SK-N-SH (cell line): ENCODE measurements at regions not wholly inside any gene's neighbourhood (a gene's known extent, or its start where the extent isn't known, plus 50 kb on each side); places are given as distances from the start of the nearest gene placed in this dataset.
"Not testable (repeated sequence)": the region's sequence is repeated elsewhere in the genome, so short reads cannot be mapped to it uniquely, and the experiment has no call there.

Experiments used
- CTCF ChIA-PET: fragments of 300-600, 350-600 bp; formaldehyde crosslinking; extraction: SDS; loops from one replicate; lab custom pipeline; 2021; lab: Yijun Ruan, JAX
- POLR2A ChIA-PET: fragments of 350-600 bp; sonication (Branson Sonifier 250); formaldehyde crosslinking; extraction: SDS; loops from one replicate; lab custom pipeline; 2020; ENCODE audit warnings: antibody characterized with exemption, inconsistent platforms; lab: Yijun Ruan, JAX
- DNase-seq: peaks from one replicate; pipeline ENCODE4 v3.0.0; 2012
- H2AFZ ChIP-seq: fragments of 200-600 bp; sonication (generic); 2 replicates; pipeline ENCODE4 v1.8.1; 2016; ENCODE audit warnings: antibody characterized with exemption, mild to moderate bottlenecking, low read depth
- H3F3A ChIP-seq: fragments of 200-600 bp; sonication (generic); replicated peaks from 2 replicates; pipeline ENCODE3; 2016; ENCODE audit warnings: antibody characterized with exemption, mild to moderate bottlenecking; ENCODE audit not compliant: insufficient read depth
- H3K27ac ChIP-seq, 2 experiments: fragments of 200-500 bp in 1 of 2; fragments of 200-600 bp in 1 of 2; sonication (Bioruptor generic) in 1 of 2; sonication (generic), shearing (Covaris generic) in 1 of 2; 2 replicates each; pipeline versions ENCODE4 v1.5.1 to v1.6.1; 2014 to 2016; ENCODE audit warnings: low read depth in 2 of 2, inconsistent platforms in 1 of 2, low read length in 1 of 2, mild to moderate bottlenecking in 1 of 2, mixed read lengths in 1 of 2
- H3K27me3 ChIP-seq: fragments of 200-600 bp; sonication (generic), shearing (Covaris generic); 2 replicates; pipeline ENCODE4 v1.6.1; 2016; ENCODE audit warnings: mixed run types; ENCODE audit not compliant: insufficient read depth
- H3K36me3 ChIP-seq, 2 experiments: fragments of 200-500 bp in 1 of 2; fragments of 200-600 bp in 1 of 2; sonication (Bioruptor generic) in 1 of 2; sonication (generic) in 1 of 2; replicated peaks in 1 of 2; 2 replicates each; pipeline versions ENCODE3 to v1.5.1; 2014 to 2016; ENCODE audit warnings: low read length in 1 of 2, mild to moderate bottlenecking in 1 of 2; ENCODE audit not compliant: insufficient read depth in 2 of 2, control insufficient read depth in 1 of 2
- H3K4me1 ChIP-seq, 2 experiments: fragments of 200-500 bp in 1 of 2; fragments of 200-600 bp in 1 of 2; sonication (Bioruptor generic) in 1 of 2; sonication (generic), shearing (Covaris generic) in 1 of 2; 2 replicates each; pipeline versions ENCODE4 v1.5.1 to v1.6.1; 2014 to 2016; ENCODE audit warnings: low read depth in 1 of 2, low read length in 1 of 2, mixed run types in 1 of 2; ENCODE audit not compliant: insufficient read depth in 2 of 2, control insufficient read depth in 1 of 2
- H3K4me2 ChIP-seq: fragments of 200-600 bp; sonication (generic), shearing (Covaris generic); 2 replicates; pipeline ENCODE4 v1.6.1; 2017; ENCODE audit warnings: mixed run types
- H3K4me3 ChIP-seq, 2 experiments: fragments of 200-500 bp in 1 of 2; fragments of 200-600 bp in 1 of 2; sonication (Bioruptor generic) in 1 of 2; sonication (generic), shearing (Covaris generic) in 1 of 2; 2 replicates each; pipeline versions ENCODE4 v1.5.1 to v1.8.1; 2014 to 2016; ENCODE audit warnings: low read depth in 2 of 2, inconsistent platforms in 1 of 2, low read length in 1 of 2, mild to moderate bottlenecking in 1 of 2, mixed read lengths in 1 of 2, moderate library complexity in 1 of 2
- H3K79me2 ChIP-seq: fragments of 200-600 bp; sonication (generic); 2 replicates; pipeline ENCODE4 v1.8.1; 2017; ENCODE audit warnings: mild to moderate bottlenecking; ENCODE audit not compliant: insufficient read depth
- H3K9ac ChIP-seq: fragments of 200-600 bp; sonication (generic); 2 replicates; pipeline ENCODE4 v1.6.1; 2017; ENCODE audit warnings: mixed run types
- H3K9me2 ChIP-seq: fragments of 200-600 bp; sonication (generic); 2 replicates; pipeline ENCODE4 v1.6.1; 2017; ENCODE audit warnings: mixed run types
- H3K9me3 ChIP-seq: fragments of 200-600 bp; sonication (generic); 2 replicates; pipeline ENCODE4 v1.6.1; 2017; ENCODE audit warnings: mixed run types, mild to moderate bottlenecking, moderate library complexity
- H4K20me1 ChIP-seq: fragments of 200-600 bp; sonication (generic); 2 replicates; pipeline ENCODE4 v1.6.1; 2017; ENCODE audit warnings: mild to moderate bottlenecking, mixed run types; ENCODE audit not compliant: insufficient read depth
- ELF1 ChIP-seq: IDR thresholded peaks from 2 replicates; pipeline ENCODE4 v1.4.0; 2012
- FOSL2 ChIP-seq: IDR thresholded peaks from 2 replicates; pipeline ENCODE4 v1.4.0; 2012; ENCODE audit warnings: low read depth, mild to moderate bottlenecking, moderate library complexity, borderline replicate concordance
- FOXJ3 ChIP-seq: sonication (generic); formaldehyde crosslinking; IDR thresholded peaks from 2 replicates; pipeline ENCODE4 v1.5.1; 2020; ENCODE audit warnings: mild to moderate bottlenecking, missing genetic modification reagents
- IRF3 ChIP-seq: fragments of 150-350 bp; IDR thresholded peaks from 2 replicates; pipeline ENCODE4 v1.6.1; 2016; ENCODE audit warnings: mild to moderate bottlenecking, low read depth, low read length
- JUND ChIP-seq: IDR thresholded peaks from 2 replicates; pipeline ENCODE4 v1.4.0; 2012
- MAX ChIP-seq: IDR thresholded peaks from 2 replicates; pipeline ENCODE4 v1.4.0; 2012; ENCODE audit warnings: low read depth
- NRF1 ChIP-seq: IDR thresholded peaks from 2 replicates; pipeline ENCODE4 v1.6.1; 2012; ENCODE audit warnings: low read depth, mild to moderate bottlenecking, low read length
- POLR2AphosphoS5 ChIP-seq: IDR thresholded peaks from 2 replicates; pipeline ENCODE4 v1.6.1; 2012; ENCODE audit warnings: low read depth, low read length
- RFX5 ChIP-seq: IDR thresholded peaks from 2 replicates; pipeline ENCODE4 v1.6.1; 2012; ENCODE audit warnings: mild to moderate bottlenecking, improper control_type of control experiment, low read length
- SIN3A ChIP-seq: IDR thresholded peaks from 2 replicates; pipeline ENCODE4 v1.6.1; 2012; ENCODE audit warnings: low read depth, mild to moderate bottlenecking, low read length, moderate library complexity, borderline replicate concordance
- USF1 ChIP-seq: IDR thresholded peaks from 2 replicates; pipeline ENCODE4 v1.4.0; 2012; ENCODE audit warnings: low read depth, borderline replicate concordance
- ZBTB33 ChIP-seq: IDR thresholded peaks from 2 replicates; pipeline ENCODE4 v1.4.0; 2012; ENCODE audit warnings: low read depth, borderline replicate concordance
- WGBS: methylation state at CpG from one replicate; pipeline ENCODE4 v1.1.6; 2017; ENCODE audit warnings: low lambda C conversion rate; 5-methylcytosine and 5-hydroxymethylcytosine counted together
- TF ChIP-seq, protein P1 (sequence below): fragments of 200-600 bp; sonication (generic); IDR thresholded peaks from 2 replicates; pipeline ENCODE4 v1.6.1; 2017; ENCODE audit warnings: antibody characterized with exemption, mild to moderate bottlenecking, moderate library complexity

GRCh38 chr16:47866423-47866822 is 289.4 kb downstream of the ABCC12 start (continued):
- no peak for TF ChIP-seq JUND
- no peak for TF ChIP-seq NRF1
- TF ChIP-seq ELF1 = no peak
- no peak for TF ChIP-seq SIN3A
- no peak for TF ChIP-seq USF1
- TF ChIP-seq, protein P1, sequence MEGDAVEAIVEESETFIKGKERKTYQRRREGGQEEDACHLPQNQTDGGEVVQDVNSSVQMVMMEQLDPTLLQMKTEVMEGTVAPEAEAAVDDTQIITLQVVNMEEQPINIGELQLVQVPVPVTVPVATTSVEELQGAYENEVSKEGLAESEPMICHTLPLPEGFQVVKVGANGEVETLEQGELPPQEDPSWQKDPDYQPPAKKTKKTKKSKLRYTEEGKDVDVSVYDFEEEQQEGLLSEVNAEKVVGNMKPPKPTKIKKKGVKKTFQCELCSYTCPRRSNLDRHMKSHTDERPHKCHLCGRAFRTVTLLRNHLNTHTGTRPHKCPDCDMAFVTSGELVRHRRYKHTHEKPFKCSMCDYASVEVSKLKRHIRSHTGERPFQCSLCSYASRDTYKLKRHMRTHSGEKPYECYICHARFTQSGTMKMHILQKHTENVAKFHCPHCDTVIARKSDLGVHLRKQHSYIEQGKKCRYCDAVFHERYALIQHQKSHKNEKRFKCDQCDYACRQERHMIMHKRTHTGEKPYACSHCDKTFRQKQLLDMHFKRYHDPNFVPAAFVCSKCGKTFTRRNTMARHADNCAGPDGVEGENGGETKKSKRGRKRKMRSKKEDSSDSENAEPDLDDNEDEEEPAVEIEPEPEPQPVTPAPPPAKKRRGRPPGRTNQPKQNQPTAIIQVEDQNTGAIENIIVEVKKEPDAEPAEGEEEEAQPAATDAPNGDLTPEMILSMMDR = no peak
- TF ChIP-seq RFX5 = no peak

GRCh38 chr16:47865337-47865855 is 290.4 kb downstream of the ABCC12 start:
- no peak overlapping the region for H2AFZ ChIP-seq
- no peaks in the 10 kb centered on the region for H3K4me1 ChIP-seq
- no peaks in the 10 kb centered on the region for H4K20me1 ChIP-seq
- no peak overlapping the region for H3K4me2 ChIP-seq
- TF ChIP-seq ZBTB33 (no peak), FOXJ3 (CRISPR knock-in tag) (no peak), FOSL2 (no peak), MAX (no peak), IRF3 (no peak), POLR2AphosphoS5 (no peak)
- H3K36me3 ChIP-seq = no peaks in the 10 kb centered on the region
- H3K9me2 ChIP-seq = no peaks in the 10 kb centered on the region
- ChIA-PET POLR2A (no interaction called here), CTCF (no interaction called here)
- WGBS = 33% methylated on average over 3 of the region's 3 CpGs
- no peaks in the 10 kb centered on the region for H3K27me3 ChIP-seq
- no peak overlapping the region for H3K27ac ChIP-seq
- no peaks in the 10 kb centered on the region for H3F3A ChIP-seq
- no peak overlapping the region for H3K9ac ChIP-seq
- no peak overlapping the region for H3K4me3 ChIP-seq
- no peaks in the 10 kb centered on the region for H3K9me3 ChIP-seq
- no peak for DNase-seq
- H3K79me2 ChIP-seq = no peaks in the 10 kb centered on the region

- H4K20me1 ChIP-seq, H3K9me2 ChIP-seq, H3K9ac ChIP-seq, DNase-seq, H3K4me1 ChIP-seq, H3K4me2 ChIP-seq, H3K79me2 ChIP-seq, H3K9me3 ChIP-seq, H2AFZ ChIP-seq, POLR2A ChIA-PET, H3K36me3 ChIP-seq, H3K27ac ChIP-seq, CTCF ChIA-PET, H3K4me3 ChIP-seq, H3F3A ChIP-seq, H3K27me3 ChIP-seq: not testable (repeated sequence)
- 32% methylated on average over 3 of the region's 6 CpGs for WGBS
These were observed 291.5 kb downstream of the ABCC12 start for GRCh38 chr16:47864262-47864661.
